ENCODE measurements at regions not wholly inside any gene's neighbourhood (a gene's known extent, or its start where the extent isn't known, plus 50 kb on each side); places are given as distances from the start of the nearest gene placed in this dataset.
"Not testable (repeated sequence)": the region's sequence is repeated elsewhere in the genome, so short reads cannot be mapped to it uniquely, and the experiment has no call there.

GRCh38 chr1:66424530-66424929 is 109.4 kb upstream of the SGIP1 start:
- H3K9ac ChIP-seq; CTCF ChIA-PET; H3K4me2 ChIP-seq; DNase-seq; H4K20me1 ChIP-seq (ENCODE audit: insufficient read depth); POLR2A ChIA-PET; H3K4me3 ChIP-seq (ENCODE audit: low read depth in 2 of 2, low read length in 1 of 2); H3K9me2 ChIP-seq; H3K27me3 ChIP-seq (ENCODE audit: insufficient read depth); H3K36me3 ChIP-seq (replicated peaks in 1 of 2; ENCODE audit: control insufficient read depth in 1 of 2, insufficient read depth in 2 of 2, low read length in 1 of 2); H3K79me2 ChIP-seq (ENCODE audit: insufficient read depth); H2AFZ ChIP-seq (ENCODE audit: low read depth); H3K27ac ChIP-seq (ENCODE audit: low read depth in 2 of 2, low read length in 1 of 2); H3K9me3 ChIP-seq; H3K4me1 ChIP-seq (ENCODE audit: control insufficient read depth in 1 of 2, insufficient read depth in 2 of 2, low read depth in 1 of 2, low read length in 1 of 2); H3F3A ChIP-seq (replicated peaks; ENCODE audit: insufficient read depth): not testable (repeated sequence)
- WGBS (ENCODE audit: low lambda C conversion rate): 64% methylated on average over 3 of the region's 3 CpGs

DNA sequence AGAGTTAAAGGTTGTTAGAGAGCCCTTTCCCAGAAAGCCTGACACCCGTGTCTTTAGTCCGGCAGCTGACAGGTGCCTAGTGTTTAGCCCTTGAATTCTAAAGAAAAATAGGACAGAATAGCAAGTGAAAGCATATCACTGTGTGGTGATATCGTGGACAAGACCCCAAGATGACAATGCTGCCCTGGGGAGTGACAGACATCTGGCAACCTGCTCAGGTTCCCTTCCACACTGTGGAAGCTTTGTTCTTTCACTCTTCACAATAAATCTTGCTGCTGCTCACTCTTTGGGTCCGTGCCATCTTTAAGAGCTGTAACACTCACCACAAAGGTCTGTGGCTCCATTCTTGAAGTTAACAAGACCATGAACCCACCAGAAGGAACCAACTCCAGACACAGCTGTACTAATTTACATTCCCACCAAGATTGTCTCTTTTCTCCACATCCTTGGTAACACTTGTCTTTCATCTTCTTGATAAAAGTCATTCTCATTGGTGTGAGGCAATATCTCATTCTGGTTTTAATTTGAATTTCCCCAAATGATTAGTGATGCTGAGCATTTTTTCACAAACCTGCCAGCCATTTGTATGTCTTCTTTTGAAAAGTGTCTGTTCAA is 107.6 kb upstream of the SGIP1 start:
- no peak overlapping the region for H3K4me2 ChIP-seq
- POLR2A ChIA-PET: no interaction called here
- no peaks in the 10 kb centered on the region for H3K36me3 ChIP-seq (replicated peaks in 1 of 2; ENCODE audit: control insufficient read depth in 1 of 2, insufficient read depth in 2 of 2, low read length in 1 of 2)
- 52% methylated on average over 4 of the region's 4 CpGs for WGBS (ENCODE audit: low lambda C conversion rate)
- no peaks in the 10 kb centered on the region for H4K20me1 ChIP-seq (ENCODE audit: insufficient read depth)
- no peaks in the 10 kb centered on the region for H3K9me2 ChIP-seq
- no peak overlapping the region for H3K27ac ChIP-seq (ENCODE audit: low read depth in 2 of 2, low read length in 1 of 2)
- DNase-seq: no peak
- H3K4me3 ChIP-seq (ENCODE audit: low read depth in 2 of 2, low read length in 1 of 2): no peak overlapping the region
- no peaks in the 10 kb centered on the region for H3K27me3 ChIP-seq (ENCODE audit: insufficient read depth)
- H2AFZ ChIP-seq (ENCODE audit: low read depth): no peak overlapping the region
- H3K4me1 ChIP-seq (ENCODE audit: control insufficient read depth in 1 of 2, insufficient read depth in 2 of 2, low read depth in 1 of 2, low read length in 1 of 2): no peaks in the 10 kb centered on the region
- peaks cover 21% of the 10 kb centered on the region; the same call in 1 of the 2 replicates for H3K9me3 ChIP-seq
- H3K9ac ChIP-seq: no peak overlapping the region
- TF ChIP-seq, protein P1, sequence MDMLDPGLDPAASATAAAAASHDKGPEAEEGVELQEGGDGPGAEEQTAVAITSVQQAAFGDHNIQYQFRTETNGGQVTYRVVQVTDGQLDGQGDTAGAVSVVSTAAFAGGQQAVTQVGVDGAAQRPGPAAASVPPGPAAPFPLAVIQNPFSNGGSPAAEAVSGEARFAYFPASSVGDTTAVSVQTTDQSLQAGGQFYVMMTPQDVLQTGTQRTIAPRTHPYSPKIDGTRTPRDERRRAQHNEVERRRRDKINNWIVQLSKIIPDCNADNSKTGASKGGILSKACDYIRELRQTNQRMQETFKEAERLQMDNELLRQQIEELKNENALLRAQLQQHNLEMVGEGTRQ (IDR thresholded peaks at IDR 0.05; ENCODE audit: borderline replicate concordance, low read depth, low read length): no peak
- TF ChIP-seq, protein P2, sequence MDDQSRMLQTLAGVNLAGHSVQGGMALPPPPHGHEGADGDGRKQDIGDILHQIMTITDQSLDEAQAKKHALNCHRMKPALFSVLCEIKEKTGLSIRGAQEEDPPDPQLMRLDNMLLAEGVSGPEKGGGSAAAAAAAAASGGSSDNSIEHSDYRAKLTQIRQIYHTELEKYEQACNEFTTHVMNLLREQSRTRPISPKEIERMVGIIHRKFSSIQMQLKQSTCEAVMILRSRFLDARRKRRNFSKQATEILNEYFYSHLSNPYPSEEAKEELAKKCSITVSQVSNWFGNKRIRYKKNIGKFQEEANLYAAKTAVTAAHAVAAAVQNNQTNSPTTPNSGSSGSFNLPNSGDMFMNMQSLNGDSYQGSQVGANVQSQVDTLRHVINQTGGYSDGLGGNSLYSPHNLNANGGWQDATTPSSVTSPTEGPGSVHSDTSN (IDR thresholded peaks at IDR 0.05): no peak
- TF ChIP-seq YY1 (IDR thresholded peaks at IDR 0.05; ENCODE audit: low read depth) (no peak), GATA2 (CRISPR knock-in tag; IDR thresholded peaks at IDR 0.05) (no peak), TEAD4 (IDR thresholded peaks at IDR 0.05; ENCODE audit: borderline replicate concordance, insufficient read depth) (no peak), MEF2A (IDR thresholded peaks at IDR 0.05; ENCODE audit: borderline replicate concordance, low read depth) (no peak), SIN3A (IDR thresholded peaks at IDR 0.05; ENCODE audit: borderline replicate concordance, low read depth, low read length) (no peak), RXRA (IDR thresholded peaks at IDR 0.05; ENCODE audit: borderline replicate concordance, low read depth) (no peak), FOXJ3 (CRISPR knock-in tag; IDR thresholded peaks at IDR 0.05) (no peak), SMC3 (IDR thresholded peaks at IDR 0.05; ENCODE audit: low read depth, low read length) (no peak), TAF1 (IDR thresholded peaks at IDR 0.05; ENCODE audit: borderline replicate concordance, low read depth, low read length) (no peak), RFX5 (IDR thresholded peaks at IDR 0.05; ENCODE audit: low read length) (no peak), POLR2AphosphoS5 (IDR thresholded peaks at IDR 0.05; ENCODE audit: low read depth, low read length) (no peak), RCOR1 (IDR thresholded peaks at IDR 0.05; ENCODE audit: low read length) (no peak), NFIC (IDR thresholded peaks at IDR 0.05; ENCODE audit: borderline replicate concordance) (no peak), EP300 (IDR thresholded peaks at IDR 0.05; ENCODE audit: borderline replicate concordance in 1 of 2, low read depth in 1 of 2, low read length in 1 of 2) (no peak), JUND (IDR thresholded peaks at IDR 0.05) (no peak), CTCF (IDR thresholded peaks at IDR 0.05) (no peak)
- TF ChIP-seq, protein P3, sequence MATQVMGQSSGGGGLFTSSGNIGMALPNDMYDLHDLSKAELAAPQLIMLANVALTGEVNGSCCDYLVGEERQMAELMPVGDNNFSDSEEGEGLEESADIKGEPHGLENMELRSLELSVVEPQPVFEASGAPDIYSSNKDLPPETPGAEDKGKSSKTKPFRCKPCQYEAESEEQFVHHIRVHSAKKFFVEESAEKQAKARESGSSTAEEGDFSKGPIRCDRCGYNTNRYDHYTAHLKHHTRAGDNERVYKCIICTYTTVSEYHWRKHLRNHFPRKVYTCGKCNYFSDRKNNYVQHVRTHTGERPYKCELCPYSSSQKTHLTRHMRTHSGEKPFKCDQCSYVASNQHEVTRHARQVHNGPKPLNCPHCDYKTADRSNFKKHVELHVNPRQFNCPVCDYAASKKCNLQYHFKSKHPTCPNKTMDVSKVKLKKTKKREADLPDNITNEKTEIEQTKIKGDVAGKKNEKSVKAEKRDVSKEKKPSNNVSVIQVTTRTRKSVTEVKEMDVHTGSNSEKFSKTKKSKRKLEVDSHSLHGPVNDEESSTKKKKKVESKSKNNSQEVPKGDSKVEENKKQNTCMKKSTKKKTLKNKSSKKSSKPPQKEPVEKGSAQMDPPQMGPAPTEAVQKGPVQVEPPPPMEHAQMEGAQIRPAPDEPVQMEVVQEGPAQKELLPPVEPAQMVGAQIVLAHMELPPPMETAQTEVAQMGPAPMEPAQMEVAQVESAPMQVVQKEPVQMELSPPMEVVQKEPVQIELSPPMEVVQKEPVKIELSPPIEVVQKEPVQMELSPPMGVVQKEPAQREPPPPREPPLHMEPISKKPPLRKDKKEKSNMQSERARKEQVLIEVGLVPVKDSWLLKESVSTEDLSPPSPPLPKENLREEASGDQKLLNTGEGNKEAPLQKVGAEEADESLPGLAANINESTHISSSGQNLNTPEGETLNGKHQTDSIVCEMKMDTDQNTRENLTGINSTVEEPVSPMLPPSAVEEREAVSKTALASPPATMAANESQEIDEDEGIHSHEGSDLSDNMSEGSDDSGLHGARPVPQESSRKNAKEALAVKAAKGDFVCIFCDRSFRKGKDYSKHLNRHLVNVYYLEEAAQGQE (IDR thresholded peaks at IDR 0.05; ENCODE audit: low read depth, low read length): no peak
- CTCF ChIA-PET: no interaction called here
- no peaks in the 10 kb centered on the region for H3F3A ChIP-seq (replicated peaks; ENCODE audit: insufficient read depth)
- no peaks in the 10 kb centered on the region for H3K79me2 ChIP-seq (ENCODE audit: insufficient read depth)
